ENCODE measurements at regions not wholly inside any gene's neighbourhood (a gene's known extent, or its start where the extent isn't known, plus 50 kb on each side); places are given as distances from the start of the nearest gene placed in this dataset.

- TF ChIP-seq CTCF (IDR thresholded peaks at IDR 0.05; ENCODE audit: low read depth, low read length, missing input control), result no peak
- TF ChIP-seq RAD21 (IDR thresholded peaks at IDR 0.05), result no peak
- no peak for TF ChIP-seq SP1 (IDR thresholded peaks at IDR 0.05)
- TF ChIP-seq HNF4G (IDR thresholded peaks at IDR 0.05), result no peak
- no peak for TF ChIP-seq YY1 (IDR thresholded peaks at IDR 0.05)
- no peak for TF ChIP-seq EGR1 (IDR thresholded peaks at IDR 0.05; ENCODE audit: low read depth in 2 of 2)
- no peak for TF ChIP-seq TAF1 (conservative IDR thresholded peaks at IDR 0.05)
- TF ChIP-seq ATF3 (IDR thresholded peaks at IDR 0.05), result no peak
- TF ChIP-seq GABPA (IDR thresholded peaks at IDR 0.05 in 1 of 2, conservative IDR thresholded peaks at IDR 0.05 in 1 of 2), result no peak
- TF ChIP-seq JUND (IDR thresholded peaks at IDR 0.05), result no peak
These were observed 2672.0 kb upstream of the PCDH20 start for GRCh38 chr13:64087624-64088023.

All from liver (tissue), 3 donors.